Activated CD4-positive, alpha-beta T cell treated with anti-CD3 and anti-CD28 coated beads, Interleukin-10, Interleukin-2, amounts not matched to agents 100 ng/mL and 50 ng/mL, durations not matched to agents 16 hours and 8 hours (primary cell): ENCODE measurements at regions not wholly inside any gene's neighbourhood (a gene's known extent, or its start where the extent isn't known, plus 50 kb on each side); places are given as distances from the start of the nearest gene placed in this dataset.

Source experiments
- DNase-seq: peaks from one replicate; pipeline ENCODE4 v3.0.0-alpha.2; 2020

- DNase-seq = no peak
Observed at GRCh38 chr2:147097747-147098146, 747.1 kb upstream of the ACVR2A start.

- DNase-seq = no peak
Observed at GRCh38 chr2:147096671-147097070, 748.2 kb upstream of the ACVR2A start.

GRCh38 chr2:147095376-147095775 lies 749.5 kb upstream of the ACVR2A start:
- DNase-seq = no peak

GRCh38 chr2:147094077-147094476 lies 750.8 kb upstream of the ACVR2A start:
- no peak for DNase-seq

GRCh38 chr2:147092266-147092665 lies 752.6 kb upstream of the ACVR2A start:
- no peak for DNase-seq

GRCh38 chr2:147091448-147091847 lies 753.4 kb upstream of the ACVR2A start:
- DNase-seq = no peak

- no peak for DNase-seq
Observed at GRCh38 chr2:147088871-147089270, 756.0 kb upstream of the ACVR2A start.

- no peak for DNase-seq
Observed at GRCh38 chr2:147086715-147087114, 758.1 kb upstream of the ACVR2A start.

GRCh38 chr2:147083664-147084063 lies 761.2 kb upstream of the ACVR2A start:
- no peak for DNase-seq

GRCh38 chr2:147082850-147083522 lies 761.8 kb upstream of the ACVR2A start:
- DNase-seq = peak; percentile 71

GRCh38 chr2:147081831-147082230 lies 763.0 kb upstream of the ACVR2A start:
- DNase-seq = no peak

GRCh38 chr2:147076634-147077033 lies 768.2 kb upstream of the ACVR2A start:
- DNase-seq = no peak

- no peak for DNase-seq
Observed at GRCh38 chr2:147068071-147068470, 776.8 kb upstream of the ACVR2A start.

- DNase-seq = no peak
Observed at GRCh38 chr2:147067136-147067535, 777.7 kb upstream of the ACVR2A start.

GRCh38 chr2:147062073-147062472 lies 782.8 kb upstream of the ACVR2A start:
- no peak for DNase-seq

- no peak for DNase-seq
Observed at GRCh38 chr2:147061269-147061668, 783.6 kb upstream of the ACVR2A start.

- DNase-seq = no peak
Observed at GRCh38 chr2:147057892-147058490, 786.8 kb upstream of the ACVR2A start.

- no peak for DNase-seq
Observed at GRCh38 chr2:147051814-147052213, 793.0 kb upstream of the ACVR2A start.

- no peak for DNase-seq
Observed at GRCh38 chr2:147051248-147051647, 793.6 kb upstream of the ACVR2A start.

GRCh38 chr2:147049957-147050356 lies 794.9 kb upstream of the ACVR2A start:
- no peak for DNase-seq

- DNase-seq = no peak
Observed at GRCh38 chr2:147046473-147046872, 798.4 kb upstream of the ACVR2A start.

GRCh38 chr2:147045113-147045512 lies 799.7 kb upstream of the ACVR2A start:
- peak; percentile 52 for DNase-seq

GRCh38 chr2:147041121-147041494 lies 803.7 kb upstream of the ACVR2A start:
- no peak for DNase-seq

- no peak for DNase-seq
Observed at GRCh38 chr2:147040298-147041120, 804.3 kb upstream of the ACVR2A start.
